Hematopoietic multipotent progenitor cell (in vitro differentiated cells): ENCODE measurements at regions not wholly inside any gene's neighbourhood (a gene's known extent, or its start where the extent isn't known, plus 50 kb on each side); places are given as distances from the start of the nearest gene placed in this dataset.
"Not testable (repeated sequence)": the region's sequence is repeated elsewhere in the genome, so short reads cannot be mapped to it uniquely, and the experiment has no call there.

Experiments used
- DNase-seq, 3 donors: peaks; one replicate each; pipeline ENCODE4 v3.0.0-alpha.2; 2011 to 2015; ENCODE audit warnings: low read depth in 2 of 3, low spot score in 2 of 3

GRCh38 chr4:124067046-124067445 is 645.5 kb downstream of the ANKRD50 start:
- no peak for DNase-seq

- DNase-seq = peak in 1 of 3 donors; percentile 32
These were observed 641.6 kb downstream of the ANKRD50 start for GRCh38 chr4:124070688-124071484.

DNA sequence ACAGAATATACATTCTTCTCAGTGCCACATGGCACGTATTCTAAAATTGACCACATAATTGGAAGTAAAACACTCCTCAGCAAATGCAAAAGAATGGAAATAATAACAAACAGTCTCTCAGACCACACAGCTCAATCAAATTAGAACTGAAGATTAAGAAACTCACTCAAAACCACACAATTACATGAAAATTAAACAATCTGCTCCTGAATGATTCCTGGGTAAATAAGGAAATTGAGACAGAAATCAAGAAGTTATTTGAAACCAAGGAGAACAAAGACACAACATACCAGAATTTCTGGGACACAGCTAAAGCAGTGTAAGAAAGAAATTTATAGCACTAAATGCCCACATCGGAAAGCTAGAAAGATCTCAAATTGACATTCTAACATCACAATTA is 637.3 kb downstream of the ANKRD50 start:
- not testable (repeated sequence) for DNase-seq

DNA sequence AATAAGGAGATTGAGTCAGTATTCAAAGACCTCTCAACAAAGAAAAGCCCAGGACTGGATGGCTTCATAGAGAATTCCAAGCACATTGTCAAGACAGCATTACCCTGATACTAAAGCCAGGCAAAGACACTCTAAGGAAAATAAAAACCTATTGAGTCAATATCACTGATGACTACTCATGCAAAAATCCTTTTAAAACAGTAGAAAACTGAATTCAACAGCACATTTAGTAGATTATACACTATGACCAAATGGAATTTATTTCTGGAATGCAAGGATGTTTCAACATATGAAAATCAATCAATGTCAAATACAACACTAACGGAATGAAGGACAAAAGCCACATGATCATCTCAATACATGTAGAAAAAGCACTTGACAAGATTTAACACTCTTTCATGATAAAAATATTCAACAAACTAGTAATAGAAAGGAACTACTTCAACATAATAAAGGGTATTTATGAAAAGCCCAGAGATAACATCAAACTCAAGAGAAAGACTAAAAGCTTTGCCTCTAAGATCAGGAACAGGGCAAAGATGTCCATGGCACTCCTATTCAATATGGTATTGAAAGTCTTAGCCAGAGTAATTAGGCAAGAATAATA is 633.3 kb downstream of the ANKRD50 start:
- DNase-seq = no peak

DNA sequence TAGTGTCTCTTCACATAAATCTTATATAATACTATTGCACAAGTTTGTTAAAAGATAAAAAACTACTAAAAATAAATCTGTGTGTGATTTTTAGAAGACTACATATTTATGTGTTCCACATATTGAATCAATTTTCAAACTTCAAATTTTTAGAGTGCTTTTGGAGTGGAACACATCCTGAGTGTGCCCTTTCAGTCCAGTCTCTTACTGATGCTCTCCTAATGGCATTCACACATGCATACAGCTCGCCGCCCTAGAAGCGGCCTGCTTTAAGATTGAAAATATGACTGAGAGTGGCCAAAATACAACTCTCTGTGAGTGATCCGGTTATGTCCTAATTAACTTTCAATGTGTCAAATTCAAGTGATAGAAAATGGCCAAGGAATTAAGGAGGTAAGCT is 628.8 kb downstream of the ANKRD50 start:
- no peak for DNase-seq

DNA sequence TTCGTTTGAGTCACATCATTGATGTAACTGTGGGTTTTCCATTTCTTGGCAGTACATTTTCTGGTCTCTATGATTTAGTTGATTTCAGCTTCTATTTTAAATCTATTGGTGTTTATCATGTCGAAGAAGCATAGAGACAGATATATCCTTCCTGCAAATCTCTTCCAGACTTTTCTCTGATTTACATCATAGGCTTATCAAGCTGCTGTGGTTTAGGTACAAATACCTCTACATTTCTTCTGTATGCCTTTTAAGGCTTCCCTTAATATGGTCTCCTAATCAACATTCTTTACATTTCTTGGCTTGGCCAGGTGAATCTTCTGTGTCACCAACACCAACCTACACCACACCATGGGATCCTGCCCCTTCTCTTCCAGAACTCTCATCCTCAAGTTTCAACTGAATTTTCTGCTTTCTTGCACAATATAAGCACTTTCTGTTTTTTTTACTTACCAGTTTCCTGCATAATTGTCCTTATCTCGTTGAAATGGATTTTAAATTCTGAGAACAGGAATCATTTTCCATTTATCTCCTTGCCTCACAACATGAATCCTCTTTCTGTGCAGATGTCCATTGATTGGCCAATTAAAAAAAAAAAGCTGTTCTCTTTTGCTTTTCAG is 626.9 kb downstream of the ANKRD50 start:
- no peak for DNase-seq

GRCh38 chr4:124090021-124090420 is 622.5 kb downstream of the ANKRD50 start:
- no peak for DNase-seq

DNA sequence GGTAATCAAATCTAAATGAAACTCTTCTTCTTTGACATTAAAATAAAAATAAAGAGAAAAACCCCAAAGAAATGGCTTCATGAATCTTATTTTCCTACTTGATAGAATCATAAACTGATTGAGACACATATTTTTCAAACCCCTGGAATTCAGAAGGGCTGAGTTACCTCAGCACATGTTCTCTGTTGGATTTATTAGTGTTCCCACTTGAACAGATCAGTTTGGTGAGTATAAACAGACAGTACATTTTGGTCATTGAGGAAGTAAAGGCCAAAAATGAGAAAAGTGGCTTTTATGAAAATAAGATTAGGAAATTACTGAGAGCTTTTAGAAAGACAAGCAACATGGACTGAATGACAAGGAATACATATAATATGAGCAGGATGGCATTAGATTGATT is 620.4 kb downstream of the ANKRD50 start:
- no peak for DNase-seq

DNA sequence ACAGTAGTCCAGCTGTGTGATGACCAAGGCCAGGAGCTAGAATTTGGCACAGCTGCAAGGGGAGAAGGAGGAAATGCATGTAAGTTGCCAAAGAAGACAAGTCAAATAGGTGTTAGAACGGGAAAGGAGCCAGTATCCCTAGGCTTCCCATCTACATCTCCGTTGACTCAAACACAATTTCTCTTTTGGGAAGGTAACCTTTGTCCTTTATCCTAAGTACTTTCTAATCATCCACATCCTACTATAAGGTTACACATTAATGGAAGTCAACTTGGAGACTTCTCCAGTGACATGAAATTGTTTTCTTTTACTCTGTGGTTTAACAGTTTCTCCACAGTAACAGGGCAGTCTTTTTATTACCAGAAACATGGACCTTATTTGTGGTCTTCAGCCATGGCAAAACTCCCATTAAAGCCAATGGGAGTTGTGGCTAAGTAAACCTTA is 620.0 kb downstream of the ANKRD50 start:
- no peak for DNase-seq

- DNase-seq = no peak
These were observed 616.9 kb downstream of the ANKRD50 start for GRCh38 chr4:124095621-124096020.

DNA sequence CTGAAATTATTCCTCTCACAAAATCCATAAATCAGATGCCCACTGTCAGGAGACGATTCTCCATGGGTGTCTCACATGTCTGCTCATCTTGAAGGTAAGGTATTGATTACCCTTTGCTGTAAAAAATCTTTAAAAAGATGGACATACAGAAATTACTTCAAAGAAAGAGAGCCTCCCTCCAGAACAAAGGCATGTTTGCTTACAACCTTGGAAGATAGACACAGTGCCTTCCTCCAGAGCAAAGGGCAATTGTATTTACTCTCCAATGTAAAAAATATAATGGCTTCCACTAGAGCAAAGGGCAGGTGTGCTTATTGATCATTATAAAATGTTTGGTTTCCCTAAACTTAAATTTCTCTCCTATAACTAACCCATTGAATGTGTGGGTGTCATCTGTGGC is 616.2 kb downstream of the ANKRD50 start:
- DNase-seq = no peak

DNA sequence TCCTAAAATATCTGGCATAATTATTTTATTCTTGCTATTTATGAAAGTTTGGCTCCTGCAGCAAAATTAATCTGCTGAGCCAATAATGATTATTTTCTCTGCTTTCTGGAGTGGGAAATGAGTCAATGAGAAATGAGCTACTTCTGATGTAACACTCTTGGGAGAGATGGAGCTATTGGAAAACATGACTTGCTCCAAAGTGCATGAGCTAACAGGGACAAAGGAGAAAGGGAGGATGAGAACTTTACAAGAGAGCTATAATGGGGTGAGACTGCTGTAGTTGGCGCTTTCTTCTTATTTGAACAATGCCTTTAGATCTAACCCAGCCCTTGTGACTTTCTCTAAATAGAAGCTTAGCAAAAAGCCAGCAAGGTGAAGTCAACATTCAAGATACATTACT is 615.1 kb downstream of the ANKRD50 start:
- no peak for DNase-seq

DNA sequence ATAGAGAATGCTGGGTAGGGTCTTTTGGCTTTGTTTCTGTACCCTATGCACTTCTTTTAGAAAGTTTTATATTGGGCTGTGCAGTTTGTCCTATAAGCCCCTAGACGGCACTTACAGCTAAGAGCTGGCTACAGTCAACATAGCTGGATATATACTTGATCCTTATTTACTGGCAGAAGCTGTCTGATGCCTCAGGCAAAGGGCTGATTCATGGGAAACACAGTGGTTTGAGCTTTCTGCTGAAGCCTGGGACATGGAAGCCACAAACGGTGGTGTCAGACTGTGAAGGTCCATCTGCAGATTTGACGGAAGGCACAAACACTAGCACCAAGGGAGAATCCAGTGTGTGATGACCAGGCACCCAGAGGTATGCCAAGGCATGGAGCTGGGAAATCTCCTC is 608.4 kb downstream of the ANKRD50 start:
- DNase-seq = no peak

GRCh38 chr4:124104628-124105027 is 607.9 kb downstream of the ANKRD50 start:
- no peak for DNase-seq

- DNase-seq = no peak
These were observed 607.3 kb downstream of the ANKRD50 start for GRCh38 chr4:124105212-124105611.

DNA sequence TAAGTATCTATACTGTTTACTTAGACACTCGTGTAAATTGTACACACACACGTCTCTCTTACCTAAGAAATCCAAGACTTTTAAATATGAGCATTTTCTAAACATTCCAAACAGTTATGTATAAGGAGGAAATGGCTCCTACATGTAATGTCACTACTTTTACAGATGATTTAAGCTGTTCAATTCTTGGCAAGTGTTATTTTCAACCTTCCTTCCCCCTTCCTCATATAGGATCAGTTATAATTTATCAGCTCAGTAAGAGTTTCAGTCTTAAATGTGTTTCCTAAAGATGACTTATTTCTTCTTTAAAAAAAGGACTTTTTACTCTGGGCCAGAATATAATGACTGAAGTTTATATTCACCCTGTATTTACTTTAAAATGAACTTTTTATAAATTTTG is 601.1 kb downstream of the ANKRD50 start:
- DNase-seq = peak in 1 of 3 donors; percentile 27

GRCh38 chr4:124111922-124112321 is 600.6 kb downstream of the ANKRD50 start:
- peak in 2 of 3 donors; percentile 50 to 71 for DNase-seq

DNA sequence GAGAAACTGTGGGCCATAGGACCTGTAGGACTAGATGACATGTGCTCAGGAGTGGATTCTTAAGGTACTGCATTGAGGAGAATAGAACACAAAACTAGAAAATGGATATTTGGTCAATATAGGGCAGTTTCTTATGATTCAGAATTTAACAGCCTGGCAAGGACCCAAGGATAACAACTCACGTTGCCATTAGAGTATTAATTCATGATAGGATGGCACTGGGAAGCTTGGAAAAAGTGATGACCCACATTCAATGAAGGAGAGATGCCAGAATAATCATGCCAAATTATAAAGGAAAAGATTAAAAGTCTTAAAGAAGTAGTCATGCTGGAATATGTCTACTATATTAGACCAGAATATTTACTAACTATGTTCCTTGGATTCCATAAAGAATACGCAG is 594.5 kb downstream of the ANKRD50 start:
- no peak for DNase-seq

DNA sequence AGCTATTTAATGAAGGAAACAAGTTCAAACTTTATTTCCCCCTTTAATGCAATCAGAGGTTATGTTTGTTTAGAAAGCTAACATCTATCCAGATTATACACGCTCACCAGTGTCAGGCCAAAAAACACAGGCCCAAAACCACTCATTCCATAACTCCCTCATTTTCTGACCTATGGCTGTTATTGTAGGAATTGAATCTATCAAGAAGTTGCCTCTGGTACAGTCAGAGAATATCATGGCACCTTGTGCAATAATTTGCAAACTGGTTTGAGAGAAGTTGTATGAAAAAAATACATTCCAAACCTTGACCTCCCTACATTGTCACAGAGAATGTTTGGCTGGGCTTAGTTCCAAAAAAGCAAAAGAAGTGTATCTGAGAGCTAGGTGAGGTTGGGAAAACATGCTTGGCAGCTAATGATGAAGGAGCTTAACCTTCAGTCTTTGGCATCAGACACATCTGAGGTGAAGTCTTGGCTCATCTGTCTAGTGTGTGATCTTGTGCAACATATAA is 591.0 kb downstream of the ANKRD50 start:
- no peak for DNase-seq

DNA sequence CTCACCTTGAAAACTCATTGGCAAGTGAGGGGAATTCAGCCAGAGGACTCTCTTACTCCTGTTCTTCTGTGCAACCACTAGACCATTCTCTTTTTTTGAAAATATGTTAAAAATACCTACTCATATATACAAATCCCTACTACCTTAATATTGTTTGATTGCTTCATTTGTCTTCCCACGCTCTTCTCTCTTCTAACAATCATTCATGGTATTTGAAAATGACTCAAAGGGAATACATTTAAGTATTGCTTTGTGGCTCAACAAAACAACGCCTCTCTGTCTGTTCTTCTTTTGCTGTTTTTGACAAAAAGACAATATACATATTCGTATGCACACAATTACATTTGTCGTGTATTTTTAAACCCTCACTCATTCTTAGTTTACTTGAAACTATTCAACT is 589.4 kb downstream of the ANKRD50 start:
- DNase-seq = no peak

DNA sequence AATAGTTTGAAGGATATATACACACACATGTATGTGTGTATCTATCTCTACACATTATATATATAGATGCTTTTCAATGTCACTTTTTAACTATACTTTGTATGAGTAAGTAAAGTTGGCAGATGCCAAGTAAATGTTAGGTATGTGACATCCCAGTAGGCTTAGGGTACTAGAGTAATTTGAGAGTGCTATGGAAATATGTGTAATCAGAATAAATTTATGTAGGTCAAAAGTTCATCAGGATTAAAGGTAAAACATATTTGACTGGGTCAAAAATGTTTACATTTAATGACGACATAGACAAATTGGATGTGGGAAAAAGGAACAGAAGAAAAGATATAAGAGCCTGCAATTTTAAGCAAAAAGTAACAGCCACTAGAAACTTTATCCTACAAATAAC is 588.8 kb downstream of the ANKRD50 start:
- DNase-seq = no peak

- DNase-seq = not testable (repeated sequence)
These were observed 581.2 kb downstream of the ANKRD50 start for GRCh38 chr4:124131324-124131723.
